H9 (cell line): ENCODE measurements at regions not wholly inside any gene's neighbourhood (a gene's known extent, or its start where the extent isn't known, plus 50 kb on each side); places are given as distances from the start of the nearest gene placed in this dataset.

Experiments used
- DNase-seq: peaks from one replicate; pipeline ENCODE4 v3.0.0-alpha.2; 2017
- H2AFZ ChIP-seq: one replicate; pipeline ENCODE4 v1.6.1; 2013; ENCODE audit warnings: mild to moderate bottlenecking, low read length, control low read depth, moderate library complexity
- H2AK5ac ChIP-seq: 2 replicates; pipeline ENCODE4 v1.6.1; 2013; ENCODE audit warnings: low read length, control low read depth, mixed read lengths; ENCODE audit not compliant: insufficient read length
- H2BK120ac ChIP-seq: one replicate; pipeline ENCODE4 v1.6.1; 2013; ENCODE audit warnings: low read depth, mild to moderate bottlenecking, low read length, control low read depth, inconsistent platforms; ENCODE audit not compliant: poor library complexity, severe bottlenecking
- H2BK12ac ChIP-seq: 2 replicates; pipeline ENCODE4 v1.6.1; 2013; ENCODE audit warnings: low read length, control low read depth, mixed read lengths, low read depth; ENCODE audit not compliant: insufficient read length
- H2BK15ac ChIP-seq: 2 replicates; pipeline ENCODE4 v1.6.1; 2013; ENCODE audit warnings: low read depth, low read length, control low read depth
- H2BK20ac ChIP-seq: one replicate; pipeline ENCODE4 v1.6.1; 2013; ENCODE audit warnings: low read depth, mild to moderate bottlenecking, low read length, control low read depth, inconsistent platforms; ENCODE audit not compliant: poor library complexity, severe bottlenecking
- H2BK5ac ChIP-seq: 2 replicates; pipeline ENCODE4 v1.6.1; 2013; ENCODE audit warnings: low read length, control low read depth, mixed read lengths; ENCODE audit not compliant: insufficient read length
- H3K14ac ChIP-seq: 2 replicates; pipeline ENCODE4 v1.6.1; 2013; ENCODE audit warnings: low read length, control low read depth; ENCODE audit not compliant: insufficient read depth
- H3K18ac ChIP-seq: 2 replicates; pipeline ENCODE4 v1.6.1; 2013; ENCODE audit warnings: low read depth, mild to moderate bottlenecking, mixed read lengths, low read length, control low read depth; ENCODE audit not compliant: insufficient read length
- H3K23ac ChIP-seq: 2 replicates; pipeline ENCODE4 v1.6.1; 2013; ENCODE audit warnings: low read length, control low read depth, mixed read lengths, low read depth; ENCODE audit not compliant: insufficient read length
- H3K23me2 ChIP-seq: 2 replicates; pipeline ENCODE4 v1.6.1; 2013; ENCODE audit warnings: low read depth, mild to moderate bottlenecking, mixed read lengths, low read length, control low read depth; ENCODE audit not compliant: insufficient read length, poor library complexity, severe bottlenecking
- H3K27ac ChIP-seq: 2 replicates; pipeline ENCODE4 v1.5.1; 2013; ENCODE audit warnings: low read length, control low read depth, mixed read lengths, low read depth; ENCODE audit not compliant: insufficient read length
- H3K27me3 ChIP-seq: 2 replicates; pipeline ENCODE4 v1.6.1; 2013; ENCODE audit warnings: low read length, control low read depth, inconsistent platforms; ENCODE audit not compliant: insufficient read depth
- H3K4ac ChIP-seq: 2 replicates; pipeline ENCODE4 v1.6.1; 2013; ENCODE audit warnings: low read depth, mild to moderate bottlenecking, control low read depth, inconsistent platforms, low read length, moderate library complexity
- H3K4me1 ChIP-seq: 2 replicates; pipeline ENCODE4 v1.6.1; 2013; ENCODE audit warnings: low read length, control low read depth, inconsistent platforms; ENCODE audit not compliant: insufficient read depth
- H3K4me2 ChIP-seq: 2 replicates; pipeline ENCODE4 v1.6.1; 2013; ENCODE audit warnings: low read length, control low read depth, mixed read lengths; ENCODE audit not compliant: insufficient read length, insufficient read depth
- H3K56ac ChIP-seq: 2 replicates; pipeline ENCODE4 v1.6.1; 2013; ENCODE audit warnings: low read depth, mild to moderate bottlenecking, mixed read lengths, low read length, control low read depth; ENCODE audit not compliant: insufficient read length
- H3K79me1 ChIP-seq: 2 replicates; pipeline ENCODE4 v1.6.1; 2013; ENCODE audit warnings: low read depth, mild to moderate bottlenecking, moderate library complexity, low read length, control low read depth, inconsistent platforms; ENCODE audit not compliant: insufficient read depth, poor library complexity, severe bottlenecking
- H3K79me2 ChIP-seq: 2 replicates; pipeline ENCODE4 v1.6.1; 2013; ENCODE audit warnings: low read length, control low read depth, inconsistent platforms; ENCODE audit not compliant: insufficient read depth
- H3K9ac ChIP-seq: 2 replicates; pipeline ENCODE4 v1.6.1; 2013; ENCODE audit warnings: low read length, control low read depth, mixed read lengths; ENCODE audit not compliant: insufficient read length; ENCODE audit errors: extremely low read depth
- H3K9me3 ChIP-seq: one replicate; pipeline ENCODE4 v1.6.1; 2013; ENCODE audit warnings: low read depth, low read length, inconsistent platforms; ENCODE audit not compliant: control insufficient read depth
- H3T11ph ChIP-seq: one replicate; pipeline ENCODE4 v1.6.1; 2013; ENCODE audit warnings: mild to moderate bottlenecking, low read length, control low read depth, inconsistent platforms
- H4K20me1 ChIP-seq: one replicate; pipeline ENCODE4 v1.6.1; 2013; ENCODE audit not compliant: control insufficient read depth, insufficient read length, insufficient read depth
- H4K5ac ChIP-seq: 2 replicates; pipeline ENCODE4 v1.6.1; 2013; ENCODE audit warnings: low read depth, mild to moderate bottlenecking, mixed read lengths, low read length, control low read depth; ENCODE audit not compliant: insufficient read length
- H4K8ac ChIP-seq: replicated peaks from 2 replicates; pipeline ENCODE4 v1.6.1; 2013; ENCODE audit warnings: low read length, control low read depth, mixed read lengths, low read depth; ENCODE audit not compliant: insufficient read length
- H4K91ac ChIP-seq: 2 replicates; pipeline ENCODE4 v1.6.1; 2013; ENCODE audit warnings: low read depth, mild to moderate bottlenecking, moderate library complexity, mixed read lengths, low read length, control low read depth; ENCODE audit not compliant: insufficient read length
- H3K27ac Mint-ChIP-seq, 3 experiments: 2 replicates in 2 of 3; 3 replicates in 1 of 3; pipeline ENCODE4 v1.8.0; 2020 to 2021; ENCODE audit warnings: mixed read lengths in 3 of 3, mild to moderate bottlenecking in 1 of 3, moderate library complexity in 1 of 3
- H3K27me3 Mint-ChIP-seq: 2 replicates; pipeline ENCODE4 v1.8.0; 2021; ENCODE audit warnings: low read depth, mild to moderate bottlenecking, moderate library complexity, mixed read lengths
- H3K36me3 Mint-ChIP-seq, 3 experiments: 2 replicates in 2 of 3; 3 replicates in 1 of 3; pipeline ENCODE4 v1.8.0; 2020 to 2021; ENCODE audit warnings: low read depth in 3 of 3, mixed read lengths in 3 of 3; ENCODE audit not compliant: insufficient read depth in 1 of 3
- H3K4me1 Mint-ChIP-seq, 2 experiments: 2 replicates each; pipeline ENCODE4 v1.8.0; 2020; ENCODE audit warnings: mixed read lengths in 2 of 2
- H3K4me3 Mint-ChIP-seq, 2 experiments: 2 replicates in 1 of 2; 3 replicates in 1 of 2; pipeline ENCODE4 v1.8.0; 2020 to 2021; ENCODE audit warnings: mild to moderate bottlenecking in 2 of 2, mixed read lengths in 2 of 2, moderate library complexity in 1 of 2
- H3K9me3 Mint-ChIP-seq, 2 experiments: 2 replicates in 1 of 2; 3 replicates in 1 of 2; pipeline ENCODE4 v1.8.0; 2020; ENCODE audit warnings: mild to moderate bottlenecking in 2 of 2, mixed read lengths in 2 of 2, moderate library complexity in 1 of 2
- WGBS: extraction: QIAGEN DNeasy Blood & Tissue Kit; methylation state at CpG from one replicate; pipeline ENCODE4 v1.1.7; 2013; ENCODE audit warnings: missing lambda C conversion rate, low lambda C conversion rate, mixed read lengths; ENCODE audit not compliant: insufficient read length; ENCODE audit errors: extremely low coverage; 5-methylcytosine and 5-hydroxymethylcytosine counted together
- TF ChIP-seq, protein P1 (sequence below): fragments of 200-600 bp; sonication (generic); conservative IDR thresholded peaks from 3 replicates; pipeline ENCODE4 v1.8.0; 2021; ENCODE audit warnings: antibody characterized with exemption, mild to moderate bottlenecking

DNA sequence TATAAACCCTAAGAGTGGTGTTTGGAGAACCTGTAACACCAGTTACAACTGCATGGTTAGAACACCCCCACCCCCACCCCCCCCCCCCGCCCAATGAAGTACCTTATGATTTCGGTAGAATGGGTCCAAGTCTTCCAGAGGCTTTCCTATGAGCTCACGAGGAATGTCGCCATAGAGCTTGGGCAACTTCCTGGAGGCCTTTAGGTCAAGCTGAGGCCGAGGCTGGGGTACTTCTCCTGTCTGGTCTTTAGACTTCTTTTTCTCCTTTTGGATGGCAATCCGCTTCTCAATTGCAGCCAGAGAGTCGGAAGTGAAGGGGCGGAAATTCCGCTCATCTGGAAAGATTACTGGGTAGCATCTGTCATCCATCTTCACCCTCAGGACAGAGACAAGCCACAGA is 101.8 kb downstream of the SCN11A start:
- WGBS: no CpG with 5 or more reads among the region's 9 CpGs
- H3K27me3 Mint-ChIP-seq: 0 out of 2 replicates have a peak, but pooled peaks cover 2% of the 10 kb centered on the region
- Histone ChIP-seq H3K23me2 (no peaks in the 10 kb centered on the region), H3K14ac (no peak overlapping the region), H2BK15ac (no peak overlapping the region), H4K20me1 (no peaks in the 10 kb centered on the region), H2BK120ac (no peak overlapping the region), H3K56ac (no peak overlapping the region), H3K79me2 (no peaks in the 10 kb centered on the region), H4K8ac (no peak overlapping the region), H3K23ac (no peak overlapping the region), H2BK20ac (no peak overlapping the region), H3K9ac (no peak overlapping the region), H3K18ac (no peak overlapping the region), H2BK12ac (no peak overlapping the region), H3T11ph (no peak overlapping the region), H3K79me1 (no peaks in the 10 kb centered on the region), H3K4me1 (no peaks in the 10 kb centered on the region), H4K5ac (no peak overlapping the region), H3K27me3 (no peaks in the 10 kb centered on the region), H3K4ac (no peak overlapping the region), H4K91ac (no peak overlapping the region), H3K9me3 (no peaks in the 10 kb centered on the region), H3K27ac (no peak overlapping the region), H2BK5ac (no peak overlapping the region), H2AFZ (no peak overlapping the region), H2AK5ac (no peak overlapping the region), H3K4me2 (no peak overlapping the region)
- no peak overlapping the region for H3K4me3 Mint-ChIP-seq
- H3K9me3 Mint-ChIP-seq: no peaks in the 10 kb centered on the region; a peak in 1 of 5 replicates
- H3K27ac Mint-ChIP-seq: no peak overlapping the region; a peak in 1 of 7 replicates
- DNase-seq: no peak
- TF ChIP-seq, protein P1, sequence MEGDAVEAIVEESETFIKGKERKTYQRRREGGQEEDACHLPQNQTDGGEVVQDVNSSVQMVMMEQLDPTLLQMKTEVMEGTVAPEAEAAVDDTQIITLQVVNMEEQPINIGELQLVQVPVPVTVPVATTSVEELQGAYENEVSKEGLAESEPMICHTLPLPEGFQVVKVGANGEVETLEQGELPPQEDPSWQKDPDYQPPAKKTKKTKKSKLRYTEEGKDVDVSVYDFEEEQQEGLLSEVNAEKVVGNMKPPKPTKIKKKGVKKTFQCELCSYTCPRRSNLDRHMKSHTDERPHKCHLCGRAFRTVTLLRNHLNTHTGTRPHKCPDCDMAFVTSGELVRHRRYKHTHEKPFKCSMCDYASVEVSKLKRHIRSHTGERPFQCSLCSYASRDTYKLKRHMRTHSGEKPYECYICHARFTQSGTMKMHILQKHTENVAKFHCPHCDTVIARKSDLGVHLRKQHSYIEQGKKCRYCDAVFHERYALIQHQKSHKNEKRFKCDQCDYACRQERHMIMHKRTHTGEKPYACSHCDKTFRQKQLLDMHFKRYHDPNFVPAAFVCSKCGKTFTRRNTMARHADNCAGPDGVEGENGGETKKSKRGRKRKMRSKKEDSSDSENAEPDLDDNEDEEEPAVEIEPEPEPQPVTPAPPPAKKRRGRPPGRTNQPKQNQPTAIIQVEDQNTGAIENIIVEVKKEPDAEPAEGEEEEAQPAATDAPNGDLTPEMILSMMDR: no peak
- H3K4me1 Mint-ChIP-seq: 0 out of 4 replicates have a peak, but pooled peaks cover 0 to 2% of the 10 kb centered on the region in 2 experiments
- H3K36me3 Mint-ChIP-seq: no peaks in the 10 kb centered on the region
